Subcutaneous abdominal adipose tissue (tissue), 5 donors: ENCODE measurements at regions not wholly inside any gene's neighbourhood (a gene's known extent, or its start where the extent isn't known, plus 50 kb on each side); places are given as distances from the start of the nearest gene placed in this dataset.

Experiments
- H3K27ac ChIP-seq: one replicate; pipeline ENCODE4 v1.7.0; 2013; ENCODE audit warnings: low read depth, mild to moderate bottlenecking, inconsistent platforms, low read length, moderate library complexity
- H3K27me3 ChIP-seq, 5 donors: one replicate each; pipeline ENCODE4 v1.7.0; 2013; ENCODE audit warnings: low read length in 5 of 5, inconsistent platforms in 1 of 5; ENCODE audit not compliant: control insufficient read depth in 5 of 5, insufficient read depth in 4 of 5
- H3K36me3 ChIP-seq, 5 donors: one replicate each; pipeline ENCODE4 v1.7.0; 2013; ENCODE audit warnings: low read length in 5 of 5; ENCODE audit not compliant: control insufficient read depth in 5 of 5, insufficient read depth in 5 of 5
- H3K4me1 ChIP-seq, 5 donors: one replicate each; pipeline ENCODE4 v1.7.0; 2013; ENCODE audit warnings: low read length in 5 of 5, mild to moderate bottlenecking in 3 of 5, moderate library complexity in 1 of 5; ENCODE audit not compliant: control insufficient read depth in 5 of 5, insufficient read depth in 5 of 5
- H3K4me3 ChIP-seq, 5 donors: one replicate each; pipeline ENCODE4 v1.7.0; 2013; ENCODE audit warnings: low read length in 5 of 5, low read depth in 1 of 5
- H3K9ac ChIP-seq, 5 donors: one replicate each; pipeline ENCODE4 v1.7.0; 2013; ENCODE audit warnings: low read length in 5 of 5, mild to moderate bottlenecking in 4 of 5, moderate library complexity in 3 of 5
- H3K9me3 ChIP-seq, 5 donors: one replicate each; pipeline ENCODE4 v1.7.0; 2013; ENCODE audit warnings: low read length in 5 of 5; ENCODE audit not compliant: control insufficient read depth in 5 of 5
- donor health status: healthy.
- donor health status: healthy.
- donor health status: healthy.
- donor health status: healthy.
- donor health status: healthy.

GRCh38 chr2:238979636-238980035 lies 131.8 kb downstream of the TWIST2 start:
- Histone ChIP-seq H3K27ac (no peak overlapping the region), H3K36me3 (no peaks in the 10 kb centered on the region), H3K27me3 (no peaks in the 10 kb centered on the region), H3K9ac (no peak overlapping the region), H3K9me3 (peaks cover 0 to 4% (median 2%) of the 10 kb centered on the region in 5 donors), H3K4me1 (peaks cover 0 to 12% (median 5%) of the 10 kb centered on the region in 5 donors), H3K4me3 (no peak overlapping the region)

- no peaks in the 10 kb centered on the region for H3K9me3 ChIP-seq
- H3K27me3 ChIP-seq: peaks cover 0 to 5% (median 3%) of the 10 kb centered on the region in 5 donors
Measured at GRCh38 chr2:238985041-238985729, 137.3 kb downstream of the TWIST2 start.

GRCh38 chr2:238985931-238986446 lies 138.1 kb downstream of the TWIST2 start:
- H3K4me3 ChIP-seq: no peak overlapping the region
- H3K4me1 ChIP-seq: no peaks in the 10 kb centered on the region
- H3K36me3 ChIP-seq: no peaks in the 10 kb centered on the region
- H3K27me3 ChIP-seq: peaks cover 0 to 5% (median 3%) of the 10 kb centered on the region in 5 donors
- H3K27ac ChIP-seq: no peak overlapping the region
- H3K9ac ChIP-seq: no peak overlapping the region
- no peaks in the 10 kb centered on the region for H3K9me3 ChIP-seq

More at GRCh38 chr2:238985041-238985729, 137.3 kb downstream of the TWIST2 start:
- Histone ChIP-seq H3K4me1 (no peaks in the 10 kb centered on the region), H3K27ac (no peak overlapping the region), H3K4me3 (no peak overlapping the region), H3K9ac (no peak overlapping the region), H3K36me3 (no peaks in the 10 kb centered on the region)

GRCh38 chr2:238986491-238987351 lies 138.8 kb downstream of the TWIST2 start:
- Histone ChIP-seq H3K27ac (no peak overlapping the region), H3K9me3 (no peaks in the 10 kb centered on the region), H3K9ac (no peak overlapping the region), H3K4me1 (no peaks in the 10 kb centered on the region), H3K4me3 (no peak overlapping the region), H3K36me3 (no peaks in the 10 kb centered on the region), H3K27me3 (peaks cover 0 to 5% (median 3%) of the 10 kb centered on the region in 5 donors)

GRCh38 chr2:238987352-238987981 lies 139.6 kb downstream of the TWIST2 start:
- Histone ChIP-seq H3K36me3 (no peaks in the 10 kb centered on the region), H3K9ac (no peak overlapping the region), H3K4me1 (no peaks in the 10 kb centered on the region), H3K9me3 (no peaks in the 10 kb centered on the region), H3K27ac (no peak overlapping the region), H3K4me3 (no peak overlapping the region), H3K27me3 (peaks cover 0 to 5% (median 3%) of the 10 kb centered on the region in 5 donors)

GRCh38 chr2:238988105-238988504 lies 140.2 kb downstream of the TWIST2 start:
- Histone ChIP-seq H3K27me3 (peaks cover 0 to 5% (median 3%) of the 10 kb centered on the region in 5 donors), H3K9me3 (no peaks in the 10 kb centered on the region), H3K36me3 (no peaks in the 10 kb centered on the region), H3K4me1 (no peaks in the 10 kb centered on the region), H3K9ac (no peak overlapping the region), H3K4me3 (no peak overlapping the region), H3K27ac (no peak overlapping the region)

GRCh38 chr2:238988752-238989151 lies 140.9 kb downstream of the TWIST2 start:
- Histone ChIP-seq H3K9ac (no peak overlapping the region), H3K4me3 (no peak overlapping the region), H3K36me3 (no peaks in the 10 kb centered on the region), H3K27ac (no peak overlapping the region), H3K4me1 (no peaks in the 10 kb centered on the region), H3K9me3 (peaks cover 0 to 2% (median 0%) of the 10 kb centered on the region in 5 donors), H3K27me3 (peaks cover 0 to 5% (median 3%) of the 10 kb centered on the region in 5 donors)

GRCh38 chr2:238989484-238989883 lies 141.6 kb downstream of the TWIST2 start:
- Histone ChIP-seq H3K4me1 (no peaks in the 10 kb centered on the region), H3K27me3 (peaks cover 0 to 5% (median 3%) of the 10 kb centered on the region in 5 donors), H3K36me3 (no peaks in the 10 kb centered on the region), H3K27ac (no peak overlapping the region), H3K9ac (no peak overlapping the region), H3K4me3 (no peak overlapping the region), H3K9me3 (peaks cover 0 to 5% (median 2%) of the 10 kb centered on the region in 5 donors)

- H3K9me3 ChIP-seq: peaks cover 4 to 10% (median 9%) of the 10 kb centered on the region in 5 donors
- peaks cover 0 to 11% (median 9%) of the 10 kb centered on the region in 5 donors for H3K4me1 ChIP-seq
- H3K36me3 ChIP-seq: no peaks in the 10 kb centered on the region
- H3K4me3 ChIP-seq: no peak overlapping the region
- H3K9ac ChIP-seq: no peak overlapping the region
- no peak overlapping the region for H3K27ac ChIP-seq
- H3K27me3 ChIP-seq: no peaks in the 10 kb centered on the region
Measured at GRCh38 chr2:238994432-238994831, 146.5 kb downstream of the TWIST2 start.
